GM18508 (cell line): ENCODE measurements at regions not wholly inside any gene's neighbourhood (a gene's known extent, or its start where the extent isn't known, plus 50 kb on each side); places are given as distances from the start of the nearest gene placed in this dataset.
"Not testable (repeated sequence)": the region's sequence is repeated elsewhere in the genome, so short reads cannot be mapped to it uniquely, and the experiment has no call there.

Experiments
- ATAC-seq: cut with Tn5 transposase; IDR thresholded peaks from one replicate; pipeline ENCODE4 v1.9.1; 2021; ENCODE audit warnings: moderate number of reproducible peaks; ENCODE audit not compliant: insufficient read depth, unreplicated experiment

DNA sequence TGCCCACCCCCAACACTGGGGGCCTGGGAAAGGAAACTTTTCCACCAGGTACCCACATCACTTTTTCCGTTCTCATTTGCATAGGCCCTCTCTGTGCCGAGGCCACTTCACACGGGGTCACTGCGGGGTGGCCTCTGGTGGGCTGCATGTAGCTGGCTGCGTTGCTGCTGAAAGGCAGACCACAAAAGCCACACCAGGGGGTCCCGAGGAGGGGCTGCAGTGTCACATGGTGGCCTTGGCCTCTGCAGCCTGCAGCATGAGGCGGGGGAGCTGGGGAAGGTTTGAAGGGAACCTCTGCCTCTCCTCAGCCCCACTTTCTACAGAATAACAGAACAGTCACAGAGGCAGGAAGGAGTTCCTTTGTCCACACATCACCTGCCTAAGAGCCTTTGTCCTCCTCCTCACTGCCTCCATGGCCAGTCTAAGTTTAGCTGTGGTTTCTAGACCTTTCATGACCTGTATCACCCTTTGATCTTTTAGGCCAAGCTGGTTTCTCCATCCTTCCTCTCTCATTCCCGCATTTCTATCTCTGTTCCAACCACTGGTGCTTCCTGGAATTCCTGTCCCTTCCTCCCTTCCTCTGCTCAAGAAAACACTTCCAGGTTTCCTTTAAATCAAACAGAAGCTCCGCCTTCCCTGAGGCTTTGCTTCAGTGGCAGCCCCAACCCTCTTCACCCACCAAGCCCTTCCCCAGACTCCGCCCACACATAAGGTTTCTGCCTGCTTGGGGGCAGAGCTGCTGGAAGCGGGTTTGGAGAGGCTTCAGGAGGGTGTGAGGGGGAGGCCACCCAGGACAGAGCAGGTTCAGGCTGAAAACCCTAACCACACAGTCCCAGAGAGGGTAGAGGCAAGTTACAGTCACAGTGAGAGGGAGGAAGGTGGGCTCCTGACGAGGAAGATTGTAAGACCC is 150.7 kb upstream of the TLE3 start:
- no peak for ATAC-seq

DNA sequence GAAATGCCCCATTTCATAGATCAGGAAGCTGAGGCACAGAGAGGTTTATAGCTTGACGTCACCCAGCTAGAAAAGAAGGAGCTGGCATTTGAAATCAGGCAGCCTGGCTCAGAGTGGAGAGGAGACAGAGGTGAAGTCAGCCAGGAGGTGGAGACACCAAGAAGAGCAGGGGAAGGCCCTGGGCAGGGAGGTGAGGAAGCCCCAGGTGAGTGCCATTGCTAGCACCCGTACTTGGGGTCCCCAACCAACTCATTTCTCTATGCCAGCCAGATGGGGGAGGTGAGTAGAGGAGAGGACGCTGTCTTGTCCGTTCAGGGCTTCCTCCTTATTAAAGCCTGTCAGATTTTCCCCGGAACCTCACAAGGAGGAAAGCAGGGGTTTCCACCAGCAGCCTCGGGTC is 149.6 kb upstream of the TLE3 start:
- ATAC-seq, result no peak

DNA sequence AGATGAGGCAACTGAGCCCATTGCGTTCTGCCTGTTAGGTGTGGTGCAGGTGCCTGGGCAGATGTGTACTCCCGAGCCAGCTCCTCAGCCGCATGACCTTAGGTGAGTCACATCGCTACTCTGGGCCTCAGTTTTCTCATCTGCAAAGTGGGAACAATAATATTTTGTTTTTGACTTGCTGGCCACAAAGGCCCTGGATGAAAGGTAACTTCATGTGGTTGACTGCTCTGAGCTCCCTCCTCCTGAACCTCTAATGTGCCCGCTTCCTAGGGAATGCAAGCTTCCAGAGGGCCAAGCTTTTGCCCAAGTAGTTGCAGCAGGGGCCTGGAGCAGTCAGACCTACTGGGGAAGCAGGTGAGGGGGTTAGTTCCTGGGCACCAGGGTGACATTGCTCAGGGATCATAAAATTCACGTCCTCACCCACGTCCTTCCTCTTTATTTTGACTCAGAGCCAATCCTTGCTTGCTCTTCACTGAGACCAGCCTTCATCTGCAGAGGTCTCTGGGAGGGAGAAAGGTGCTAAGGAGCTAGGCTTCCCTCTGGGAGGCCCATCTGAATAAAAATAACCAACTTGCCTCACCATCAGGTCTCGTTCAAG is 149.0 kb upstream of the TLE3 start:
- ATAC-seq, result no peak

DNA sequence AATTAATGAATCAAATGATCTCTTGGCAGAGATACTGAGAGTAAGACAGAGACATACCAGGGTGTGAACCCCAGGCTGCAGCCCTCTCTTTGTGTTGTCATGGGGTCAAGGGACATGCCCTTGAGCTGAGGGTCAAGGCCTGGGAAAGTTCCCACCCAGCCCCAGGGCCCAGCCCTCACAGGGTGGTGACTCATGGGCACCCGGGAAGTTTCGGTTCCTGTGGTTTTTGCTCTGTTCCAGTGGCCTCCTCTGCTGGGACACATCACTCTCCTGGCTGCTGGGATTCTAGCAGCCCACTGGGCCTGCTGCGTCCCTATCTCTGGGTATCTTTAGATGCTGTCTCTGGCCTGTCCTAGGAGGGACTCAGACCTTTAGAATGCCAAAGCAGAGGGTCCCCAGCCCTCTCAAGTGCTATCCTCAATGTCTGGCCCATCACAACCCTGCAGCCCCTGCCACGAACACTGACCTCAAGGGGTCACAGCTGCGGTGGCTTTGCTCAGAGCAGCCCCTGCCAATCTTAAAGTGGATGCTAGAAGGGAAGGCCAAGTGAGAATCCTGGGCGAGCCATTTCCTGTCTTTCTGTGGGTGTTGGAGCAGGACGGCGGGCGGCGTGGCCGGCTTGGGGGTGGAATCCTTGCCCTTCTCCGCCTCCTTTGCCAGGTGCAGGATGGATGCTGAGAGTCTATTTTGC is 148.4 kb upstream of the TLE3 start:
- ATAC-seq, result no peak

DNA sequence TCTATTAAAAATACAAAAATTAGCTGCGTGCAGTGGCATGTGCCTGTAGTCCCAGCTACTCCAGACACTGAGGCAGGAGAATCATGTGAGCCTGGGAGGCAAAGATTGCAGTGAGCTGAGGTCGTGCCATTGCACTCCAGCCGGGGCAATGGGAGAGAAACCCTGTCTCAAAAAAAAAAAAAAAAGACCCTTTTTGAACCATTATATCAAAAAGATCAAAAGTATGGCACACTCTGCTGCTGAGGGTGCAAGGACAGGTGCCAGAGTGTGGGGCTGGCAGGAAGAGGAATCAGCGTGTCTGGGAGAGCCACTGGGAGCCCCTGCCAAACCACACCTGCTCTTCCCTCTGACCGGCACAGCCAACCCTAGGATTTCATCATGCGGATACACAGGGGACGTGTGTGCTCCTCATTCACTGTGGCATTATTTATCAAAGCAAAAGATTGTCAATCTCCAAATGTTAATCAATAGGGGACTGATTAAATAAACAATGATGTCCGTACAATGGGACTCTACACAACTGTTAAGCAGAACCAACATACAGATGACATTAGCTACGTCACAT is 147.3 kb upstream of the TLE3 start:
- ATAC-seq, result no peak

DNA sequence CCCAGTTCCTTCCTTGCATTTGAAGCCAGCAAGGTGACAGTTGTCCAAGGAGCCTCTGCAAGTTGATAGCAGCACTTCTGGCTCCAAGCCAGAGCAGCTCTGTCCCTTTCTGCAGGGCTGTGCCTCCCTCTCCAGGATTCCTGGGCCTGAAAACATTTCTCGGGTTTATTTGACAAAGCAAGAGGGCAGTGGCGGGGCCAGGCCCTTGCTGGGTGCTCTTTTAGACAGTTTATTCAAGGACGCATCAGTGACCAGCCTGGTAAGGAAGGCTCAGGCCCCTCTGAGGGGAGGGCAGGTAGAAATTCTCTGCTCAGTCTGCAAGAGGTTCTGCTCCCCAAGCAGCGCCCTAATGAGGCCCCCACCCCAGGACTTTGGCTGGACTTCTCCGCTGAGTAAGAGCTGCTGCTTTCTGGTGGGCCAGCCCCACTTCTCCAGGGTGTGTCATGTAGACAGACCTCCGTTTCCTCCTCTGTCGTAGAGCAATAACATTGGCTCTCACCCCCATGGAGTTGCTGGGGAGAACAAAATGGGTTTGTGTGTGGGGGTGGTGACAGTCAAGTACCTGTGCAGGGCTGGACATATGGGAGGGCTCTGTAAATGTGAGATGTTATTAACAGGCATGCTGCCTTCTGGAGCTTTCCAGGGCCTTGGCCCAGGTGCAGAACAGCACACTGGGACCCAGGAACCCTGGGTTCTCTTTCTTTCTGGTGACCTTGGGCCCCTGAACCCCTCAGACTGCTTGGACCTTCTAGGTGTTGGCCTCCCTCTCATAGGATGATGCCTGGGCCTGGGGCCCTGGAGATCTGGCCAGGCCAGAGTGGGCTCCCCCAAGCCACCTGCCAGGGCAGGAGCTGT is 146.2 kb upstream of the TLE3 start:
- ATAC-seq, result no peak

DNA sequence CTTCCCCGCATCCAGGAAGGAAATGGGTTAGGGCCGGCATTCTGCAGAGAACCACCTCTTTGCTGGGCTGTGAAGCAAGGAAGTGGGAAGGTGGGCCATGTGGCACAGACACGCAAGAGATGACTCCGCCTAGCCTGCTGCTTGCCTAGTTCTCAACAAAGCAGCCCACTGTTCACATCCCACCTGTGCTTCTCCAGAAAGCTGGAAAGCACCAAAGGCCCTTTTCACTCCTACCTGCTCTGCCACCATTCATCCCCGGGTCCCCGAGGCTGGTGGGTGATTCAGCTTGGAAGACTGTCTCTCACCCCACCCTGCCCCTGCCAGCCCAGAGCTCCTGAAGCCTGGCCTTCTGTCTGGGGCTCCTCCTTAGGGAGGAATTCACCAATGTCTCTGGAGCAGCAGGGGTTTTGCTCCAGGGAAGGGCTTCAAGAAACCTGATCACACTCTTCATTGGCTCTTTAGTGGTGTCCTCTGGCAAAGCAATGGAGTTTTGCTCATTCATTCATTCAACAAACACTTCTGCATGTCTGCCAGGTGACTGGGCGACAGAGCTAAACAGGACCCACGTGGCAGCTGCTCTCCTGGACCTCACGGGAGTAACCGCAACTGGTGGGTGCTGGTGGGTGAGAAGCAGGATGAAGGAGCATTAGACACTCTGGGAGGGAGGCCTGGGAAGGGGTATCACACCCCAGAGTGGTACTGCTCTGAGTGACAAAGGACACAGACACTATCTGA is 145.4 kb upstream of the TLE3 start:
- ATAC-seq, result no peak

DNA sequence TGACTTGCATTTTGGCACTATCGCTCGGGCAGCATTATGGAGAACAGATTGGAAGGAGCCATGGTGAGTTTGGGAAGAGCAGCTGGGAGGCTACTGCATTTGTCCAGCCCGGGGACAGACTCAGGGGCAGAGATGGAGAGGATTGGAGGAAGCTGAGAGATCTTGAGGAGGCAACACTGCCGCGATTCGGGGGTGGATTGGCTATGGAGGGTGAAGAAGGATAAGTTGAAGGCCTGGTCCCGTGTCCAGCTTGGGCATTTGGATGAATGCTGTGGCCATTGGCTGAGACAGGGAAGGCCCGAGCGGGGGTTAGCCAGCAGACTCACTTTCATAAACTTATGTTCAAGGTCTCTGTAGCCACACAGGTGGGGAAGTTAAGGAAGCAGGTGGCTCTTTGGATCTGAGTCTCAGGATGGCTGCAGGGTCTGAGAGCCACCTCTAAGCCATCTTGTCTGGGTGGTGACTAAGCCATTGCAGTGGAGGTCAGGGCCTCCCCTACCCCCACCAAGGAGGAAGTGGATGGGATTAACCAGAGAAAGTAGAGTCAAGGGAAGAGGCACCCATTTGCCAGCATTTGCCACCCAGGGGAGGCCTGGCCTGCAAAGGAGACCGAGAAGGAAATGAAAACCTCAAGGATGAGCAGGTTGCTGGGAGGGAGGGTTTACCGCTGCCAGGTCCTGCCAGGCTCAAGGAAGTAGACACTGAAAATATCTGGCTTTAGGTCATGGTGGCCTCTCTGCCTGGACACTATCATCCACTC is 144.0 kb upstream of the TLE3 start:
- no peak for ATAC-seq

DNA sequence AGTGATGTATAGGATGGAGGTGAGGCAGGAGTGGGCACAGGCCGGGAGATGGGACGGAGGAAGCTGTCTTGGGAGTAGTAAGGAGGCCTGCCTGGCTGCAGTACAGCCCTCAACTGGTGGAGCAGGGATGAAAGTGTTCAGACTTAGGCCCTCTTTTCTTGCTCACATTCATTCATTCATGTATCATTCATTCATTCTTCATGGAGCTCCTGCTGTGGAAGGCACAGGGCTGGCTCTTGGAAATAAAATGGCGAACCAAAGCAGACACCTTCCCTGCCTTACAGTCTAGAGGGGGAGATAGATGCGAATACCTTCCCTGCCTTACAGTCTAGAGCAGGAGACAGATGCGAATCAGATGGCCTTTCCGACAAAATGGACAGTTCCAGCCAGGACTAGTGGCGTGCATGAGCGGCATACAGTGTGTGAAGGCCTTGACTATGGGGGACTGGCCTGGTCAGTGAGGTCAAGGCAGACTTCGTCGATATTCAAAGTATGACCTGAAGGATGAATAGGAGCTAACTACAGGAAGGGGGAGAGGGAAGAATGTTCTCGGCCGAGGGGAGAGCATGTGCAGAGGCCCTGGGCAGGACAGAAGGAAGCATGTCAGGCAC is 143.2 kb upstream of the TLE3 start:
- no peak for ATAC-seq

DNA sequence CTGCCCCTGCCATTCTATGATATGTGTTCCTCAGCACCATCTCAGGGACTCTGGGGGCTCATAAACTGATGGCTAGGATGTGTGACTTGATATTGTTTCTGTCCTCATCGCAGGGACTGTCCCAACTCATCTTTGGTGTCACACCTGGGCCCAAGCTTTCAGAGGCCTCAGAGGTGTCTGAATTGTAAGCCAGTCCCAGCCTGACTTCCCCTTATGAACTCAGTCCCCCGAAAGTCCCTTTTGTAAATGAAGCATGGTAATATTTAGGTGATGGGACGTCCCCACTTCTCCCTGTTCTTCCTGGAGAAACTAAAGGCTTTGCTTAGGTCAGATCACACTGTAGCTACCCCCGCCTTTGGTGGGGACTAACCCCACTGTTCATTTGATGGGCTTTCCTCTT is 142.4 kb upstream of the TLE3 start:
- ATAC-seq, result peak; percentile 60

DNA sequence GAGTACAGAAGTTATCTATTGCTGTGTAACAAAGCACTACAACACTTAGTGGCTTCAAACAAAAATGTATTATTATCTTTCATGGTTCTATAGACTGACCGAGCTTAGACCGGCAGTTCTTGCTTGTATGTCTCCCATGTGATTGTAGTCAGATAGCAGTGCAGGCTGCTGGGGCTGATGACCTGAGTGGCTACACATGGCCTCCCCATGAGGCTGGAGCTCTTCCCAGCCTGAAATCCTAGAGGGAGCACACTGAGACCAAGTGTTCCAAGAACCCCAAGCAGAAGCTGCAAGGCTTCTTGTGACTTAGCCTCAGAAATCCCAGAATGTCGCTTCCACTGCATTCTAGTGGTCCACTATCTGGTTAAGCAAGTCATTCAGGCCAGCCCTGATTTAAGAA is 141.2 kb upstream of the TLE3 start:
- no peak for ATAC-seq

DNA sequence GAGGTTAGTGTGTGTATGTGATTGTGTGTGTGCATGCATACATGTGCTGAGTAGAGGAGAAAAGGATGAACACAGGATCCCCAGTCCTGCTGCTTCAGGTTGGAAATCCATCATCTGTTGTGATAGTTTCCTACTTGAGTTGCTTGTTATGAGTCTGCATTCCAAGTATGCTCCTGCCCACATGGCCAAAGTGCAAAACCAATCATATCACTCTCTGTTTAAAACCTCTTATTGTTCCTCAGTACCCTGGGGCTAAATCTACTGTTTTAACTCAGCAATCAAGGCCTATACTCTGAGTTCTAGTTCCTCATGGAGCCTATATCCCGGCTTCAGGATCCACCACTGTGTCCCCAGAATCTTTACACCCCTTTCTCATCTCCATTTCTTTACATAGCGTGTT is 139.9 kb upstream of the TLE3 start:
- ATAC-seq, result no peak

DNA sequence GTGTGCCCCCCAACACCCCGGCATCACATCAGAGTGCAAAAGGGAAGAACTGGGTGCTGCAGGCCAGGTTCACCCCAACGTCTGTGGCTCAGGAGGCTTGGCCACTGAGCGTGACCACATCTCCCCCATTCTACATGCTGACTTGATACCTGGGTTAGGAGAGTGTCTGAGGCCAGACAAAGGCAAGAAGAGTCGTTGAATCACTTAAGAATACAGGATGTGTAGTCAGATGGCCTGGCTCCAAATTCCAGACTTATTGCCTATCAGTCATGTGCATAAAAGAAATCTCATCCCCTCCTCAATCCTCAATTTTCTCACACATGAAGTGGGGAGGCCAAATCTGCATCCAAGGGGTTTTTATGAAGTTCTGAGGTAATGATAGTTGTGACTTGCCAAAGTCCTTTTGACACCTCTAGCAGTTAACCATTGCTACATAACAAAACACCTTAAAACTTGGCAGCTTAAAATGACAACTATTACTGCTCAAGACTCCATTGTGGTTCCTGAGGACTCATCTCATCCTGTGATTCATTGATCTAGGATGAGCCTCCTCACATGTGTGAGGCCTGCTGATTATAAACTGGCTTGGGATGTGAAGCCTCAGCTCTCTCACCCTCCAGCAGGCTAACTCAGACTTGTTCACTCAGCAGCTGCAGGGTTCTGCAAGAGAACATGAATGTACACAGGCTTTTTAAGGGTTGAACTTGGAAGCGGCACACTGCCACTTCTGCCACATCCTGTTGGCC is 138.8 kb upstream of the TLE3 start:
- ATAC-seq, result no peak

DNA sequence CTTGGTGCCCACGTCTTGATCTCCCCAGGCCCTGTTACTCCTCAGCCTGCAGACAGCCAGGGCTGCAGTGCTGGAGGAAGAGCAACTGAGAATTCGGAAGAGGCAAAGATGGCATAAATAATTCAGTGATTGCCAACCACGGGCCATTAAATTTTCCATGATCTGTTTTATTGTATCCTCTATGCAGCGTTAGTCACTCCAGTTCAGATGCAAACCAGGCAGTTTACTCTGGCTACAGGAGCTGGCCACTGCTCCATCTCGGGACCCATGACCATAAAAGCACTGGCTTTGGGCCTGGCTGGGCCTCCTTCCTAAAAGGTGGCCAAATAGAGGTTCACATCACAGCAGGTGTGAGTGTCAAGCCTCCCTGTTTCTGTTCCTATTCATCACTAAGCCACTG is 137.6 kb upstream of the TLE3 start:
- no peak for ATAC-seq

DNA sequence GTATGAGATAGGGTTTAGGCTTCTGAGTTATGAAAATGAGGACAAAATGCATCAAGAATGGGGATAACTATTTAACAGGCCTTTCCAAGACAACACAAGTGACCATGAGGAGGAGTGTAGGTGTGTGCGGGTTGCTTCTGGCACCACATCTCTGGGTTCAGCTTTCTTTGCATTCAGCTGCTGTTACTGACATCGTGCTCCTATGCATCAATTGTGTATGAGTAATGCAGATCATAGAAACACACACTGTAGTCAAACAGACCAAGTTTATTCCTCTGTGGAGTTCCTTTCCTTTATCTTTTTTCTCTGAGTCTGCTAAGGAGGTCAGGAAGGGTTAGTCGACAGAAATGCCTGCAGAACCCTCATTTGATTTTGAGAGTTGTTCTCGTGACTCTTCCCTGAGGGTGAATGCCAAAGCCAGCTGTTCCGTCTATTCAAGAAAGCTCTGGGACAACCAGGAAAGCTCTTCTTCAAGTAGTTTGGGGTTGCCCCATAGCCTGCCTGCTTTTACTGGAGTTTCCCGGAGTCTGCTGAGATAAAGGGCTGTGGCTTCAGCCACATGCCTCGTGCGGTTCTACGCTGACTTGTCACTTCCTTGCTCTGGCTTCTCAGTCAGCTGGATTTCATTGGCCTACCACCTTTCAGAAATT is 136.7 kb upstream of the TLE3 start:
- no peak for ATAC-seq

DNA sequence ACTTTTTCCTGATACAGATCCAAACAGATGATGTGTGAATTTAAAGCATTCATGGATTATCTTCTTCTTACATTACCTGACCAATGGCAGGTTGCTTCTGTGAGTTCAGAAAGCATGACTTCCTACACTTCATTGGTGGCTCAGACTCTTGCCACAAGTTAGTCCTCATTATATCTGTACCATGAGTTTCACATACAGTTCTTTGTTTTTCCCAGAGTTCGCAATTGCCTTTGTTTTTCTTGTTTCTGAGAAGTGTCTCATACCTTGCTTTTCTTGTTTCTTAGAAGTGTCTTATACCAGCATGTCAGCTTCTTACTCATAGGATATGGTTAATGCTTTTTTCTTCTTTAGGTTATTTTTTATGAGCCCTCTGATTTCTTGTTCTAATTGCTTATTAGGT is 133.8 kb upstream of the TLE3 start:
- ATAC-seq, result no peak

DNA sequence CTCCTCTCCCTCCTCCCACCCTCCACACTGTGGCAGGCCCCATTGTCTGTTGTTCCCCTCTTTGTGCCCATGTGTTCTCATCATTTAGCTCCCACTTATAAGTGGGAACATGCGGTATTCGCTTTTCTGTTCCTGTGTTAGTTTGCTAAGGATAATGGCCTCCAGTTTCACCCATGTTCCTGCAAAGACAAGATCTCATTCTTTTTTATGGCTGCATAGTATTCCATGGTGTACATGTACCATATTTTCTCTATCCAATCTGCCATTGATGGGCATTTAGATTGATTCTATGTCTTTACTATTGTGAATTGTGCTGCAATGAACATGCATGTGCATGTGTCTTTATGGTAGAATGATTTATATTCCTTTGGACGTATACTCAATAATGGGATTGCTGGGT is 130.2 kb upstream of the TLE3 start:
- not testable (repeated sequence) for ATAC-seq
